ENCODE measurements at regions not wholly inside any gene's neighbourhood (a gene's known extent, or its start where the extent isn't known, plus 50 kb on each side); places are given as distances from the start of the nearest gene placed in this dataset.

DNA sequence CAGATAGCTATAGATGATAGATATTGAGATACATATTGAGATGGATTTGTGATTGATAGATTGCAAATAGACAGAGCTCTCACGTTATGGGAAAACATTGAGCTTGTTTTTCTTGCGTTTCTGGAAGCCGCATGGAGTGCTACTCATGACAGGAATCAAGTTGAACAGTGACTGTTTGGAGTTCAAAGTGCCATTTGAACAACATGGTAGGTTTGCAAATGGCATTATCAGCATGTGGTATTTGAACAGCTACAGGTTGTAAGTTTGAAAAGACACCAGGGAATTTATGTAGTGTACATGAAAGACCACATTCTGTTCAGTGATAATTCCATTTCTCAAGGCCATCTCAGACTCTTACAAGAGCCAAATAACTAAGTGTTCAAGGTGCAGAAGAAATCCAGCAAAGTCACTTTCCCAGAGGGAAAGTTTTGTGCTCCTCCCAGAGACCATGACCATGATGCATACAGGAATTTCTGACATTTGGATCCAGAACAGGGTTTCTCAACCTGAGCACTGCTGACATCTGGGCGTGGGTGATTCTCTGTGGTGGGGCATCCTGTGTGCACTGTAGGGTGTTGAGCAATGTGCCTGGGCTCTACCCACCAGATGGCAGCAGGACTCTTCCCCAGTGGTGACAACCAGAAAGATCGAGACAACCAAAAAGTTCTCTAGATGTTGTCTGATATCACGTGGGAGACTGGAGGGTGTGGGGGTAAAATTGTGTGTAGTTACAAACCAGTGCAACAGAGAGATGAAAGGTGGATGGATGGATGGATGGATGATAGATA lies 399.1 kb upstream of the AMELY start:
- H2AFZ ChIP-seq: no peak overlapping the region
- H3K4me3 ChIP-seq (ENCODE audit: low read depth, low read length): no peak overlapping the region

DNA sequence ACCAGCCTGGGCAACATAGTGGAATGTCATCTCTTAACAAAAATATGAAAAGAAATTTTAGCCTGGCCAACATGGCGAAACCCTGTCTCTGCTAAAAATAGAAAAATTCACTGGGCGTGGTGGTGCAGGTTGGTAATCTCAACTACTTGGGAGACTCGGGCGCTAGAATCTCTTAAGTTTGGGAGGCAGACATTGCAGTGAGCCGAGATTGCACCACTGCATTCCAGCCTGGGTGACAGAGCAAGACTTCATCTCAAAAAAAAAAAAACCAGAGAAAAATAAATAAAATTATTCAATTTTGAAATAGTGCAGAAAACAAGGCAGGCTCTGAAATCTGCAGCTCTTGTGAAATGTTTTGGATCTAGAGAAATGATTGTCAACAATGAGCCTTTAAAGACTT lies 397.3 kb upstream of the AMELY start:
- H3K79me2 ChIP-seq: no peaks in the 10 kb centered on the region
- H3K9ac ChIP-seq: no peak overlapping the region
- TF ChIP-seq, protein P1, sequence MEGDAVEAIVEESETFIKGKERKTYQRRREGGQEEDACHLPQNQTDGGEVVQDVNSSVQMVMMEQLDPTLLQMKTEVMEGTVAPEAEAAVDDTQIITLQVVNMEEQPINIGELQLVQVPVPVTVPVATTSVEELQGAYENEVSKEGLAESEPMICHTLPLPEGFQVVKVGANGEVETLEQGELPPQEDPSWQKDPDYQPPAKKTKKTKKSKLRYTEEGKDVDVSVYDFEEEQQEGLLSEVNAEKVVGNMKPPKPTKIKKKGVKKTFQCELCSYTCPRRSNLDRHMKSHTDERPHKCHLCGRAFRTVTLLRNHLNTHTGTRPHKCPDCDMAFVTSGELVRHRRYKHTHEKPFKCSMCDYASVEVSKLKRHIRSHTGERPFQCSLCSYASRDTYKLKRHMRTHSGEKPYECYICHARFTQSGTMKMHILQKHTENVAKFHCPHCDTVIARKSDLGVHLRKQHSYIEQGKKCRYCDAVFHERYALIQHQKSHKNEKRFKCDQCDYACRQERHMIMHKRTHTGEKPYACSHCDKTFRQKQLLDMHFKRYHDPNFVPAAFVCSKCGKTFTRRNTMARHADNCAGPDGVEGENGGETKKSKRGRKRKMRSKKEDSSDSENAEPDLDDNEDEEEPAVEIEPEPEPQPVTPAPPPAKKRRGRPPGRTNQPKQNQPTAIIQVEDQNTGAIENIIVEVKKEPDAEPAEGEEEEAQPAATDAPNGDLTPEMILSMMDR (IDR thresholded peaks at IDR 0.05): no peak
- no peaks in the 10 kb centered on the region for H3K4me1 ChIP-seq
- H3K4me2 ChIP-seq (ENCODE audit: low read length): no peak overlapping the region
- H3K27me3 ChIP-seq (ENCODE audit: control insufficient read depth, insufficient read depth, low read length): no peaks in the 10 kb centered on the region
- no peaks in the 10 kb centered on the region for H3K36me3 ChIP-seq (ENCODE audit: control insufficient read depth, insufficient read depth, low read length)
- no peaks in the 10 kb centered on the region for H3K9me3 ChIP-seq (ENCODE audit: control insufficient read depth, low read length)
- H3K27ac ChIP-seq: no peak overlapping the region
- H2AFZ ChIP-seq: no peak overlapping the region
- no peak overlapping the region for H3K4me3 ChIP-seq (ENCODE audit: low read depth, low read length)

More for the DNA sequence above, 399.1 kb upstream of the AMELY start:
- no peaks in the 10 kb centered on the region for H3K4me1 ChIP-seq
- H3K9me3 ChIP-seq (ENCODE audit: control insufficient read depth, low read length): no peaks in the 10 kb centered on the region
- TF ChIP-seq, protein P1 (IDR thresholded peaks at IDR 0.05): no peak
- no peaks in the 10 kb centered on the region for H3K79me2 ChIP-seq
- no peaks in the 10 kb centered on the region for H3K27me3 ChIP-seq (ENCODE audit: control insufficient read depth, insufficient read depth, low read length)
- H3K27ac ChIP-seq: no peak overlapping the region
- no peaks in the 10 kb centered on the region for H3K36me3 ChIP-seq (ENCODE audit: control insufficient read depth, insufficient read depth, low read length)
- H3K9ac ChIP-seq: no peak overlapping the region
- H3K4me2 ChIP-seq (ENCODE audit: low read length): no peak overlapping the region

- no peak overlapping the region for H3K4me2 ChIP-seq (ENCODE audit: low read length)
- no peaks in the 10 kb centered on the region for H3K9me3 ChIP-seq (ENCODE audit: control insufficient read depth, low read length)
- H3K79me2 ChIP-seq: no peaks in the 10 kb centered on the region
- no peak overlapping the region for H2AFZ ChIP-seq
- H3K4me1 ChIP-seq: no peaks in the 10 kb centered on the region
- no peaks in the 10 kb centered on the region for H3K27me3 ChIP-seq (ENCODE audit: control insufficient read depth, insufficient read depth, low read length)
- no peak overlapping the region for H3K4me3 ChIP-seq (ENCODE audit: low read depth, low read length)
- TF ChIP-seq, protein P1 (IDR thresholded peaks at IDR 0.05): no peak
- H3K9ac ChIP-seq: no peak overlapping the region
- no peak overlapping the region for H3K27ac ChIP-seq
- H3K36me3 ChIP-seq (ENCODE audit: control insufficient read depth, insufficient read depth, low read length): no peaks in the 10 kb centered on the region
These were observed 390.8 kb upstream of the AMELY start for GRCh38 chrY:7302306-7302705.

- H3K4me3 ChIP-seq (ENCODE audit: low read depth, low read length): no peak overlapping the region
These were observed 388.4 kb upstream of the AMELY start for GRCh38 chrY:7299960-7300359.

More at GRCh38 chrY:7299960-7300359, 388.4 kb upstream of the AMELY start:
- Histone ChIP-seq H3K4me1 (no peaks in the 10 kb centered on the region), H3K79me2 (no peaks in the 10 kb centered on the region), H3K9me3 (ENCODE audit: control insufficient read depth, low read length) (no peaks in the 10 kb centered on the region), H3K9ac (no peak overlapping the region), H3K36me3 (ENCODE audit: control insufficient read depth, insufficient read depth, low read length) (no peaks in the 10 kb centered on the region), H3K27me3 (ENCODE audit: control insufficient read depth, insufficient read depth, low read length) (no peaks in the 10 kb centered on the region), H3K4me2 (ENCODE audit: low read length) (no peak overlapping the region), H2AFZ (no peak overlapping the region), H3K27ac (no peak overlapping the region)
- TF ChIP-seq, protein P1 (IDR thresholded peaks at IDR 0.05): no peak
